Mesothelial cell of epicardium (in vitro differentiated cells): ENCODE measurements at regions not wholly inside any gene's neighbourhood (a gene's known extent, or its start where the extent isn't known, plus 50 kb on each side); places are given as distances from the start of the nearest gene placed in this dataset.

ENCODE experiments used
- DNase-seq, 2 experiments: peaks; one replicate each; pipeline ENCODE4 v3.0.0; 2021; ENCODE audit warnings: low spot score in 2 of 2; ENCODE audit not compliant: unreplicated experiment in 2 of 2
- H3K27ac Mint-ChIP-seq: 2 replicates; pipeline ENCODE4 v1.8.0; 2021; ENCODE audit warnings: mixed read lengths
- H3K27me3 Mint-ChIP-seq: 2 replicates; pipeline ENCODE4 v1.8.0; 2021; ENCODE audit warnings: low read depth, mixed read lengths
- H3K36me3 Mint-ChIP-seq: 2 replicates; pipeline ENCODE4 v1.8.0; 2021; ENCODE audit warnings: mixed read lengths
- H3K4me1 Mint-ChIP-seq: 2 replicates; pipeline ENCODE4 v1.8.0; 2021; ENCODE audit warnings: mixed read lengths
- H3K4me3 Mint-ChIP-seq: 2 replicates; pipeline ENCODE4 v1.8.0; 2021; ENCODE audit warnings: mild to moderate bottlenecking, moderate library complexity, mixed read lengths
- H3K9me3 Mint-ChIP-seq: 2 replicates; pipeline ENCODE4 v1.8.0; 2021; ENCODE audit warnings: mixed read lengths
- TF ChIP-seq, protein P1 (sequence below): fragments of 200-600 bp; sonication (generic); IDR thresholded peaks from one replicate; pipeline ENCODE4 v1.5.0; 2021; ENCODE audit warnings: antibody characterized with exemption; ENCODE audit not compliant: unreplicated experiment

DNA sequence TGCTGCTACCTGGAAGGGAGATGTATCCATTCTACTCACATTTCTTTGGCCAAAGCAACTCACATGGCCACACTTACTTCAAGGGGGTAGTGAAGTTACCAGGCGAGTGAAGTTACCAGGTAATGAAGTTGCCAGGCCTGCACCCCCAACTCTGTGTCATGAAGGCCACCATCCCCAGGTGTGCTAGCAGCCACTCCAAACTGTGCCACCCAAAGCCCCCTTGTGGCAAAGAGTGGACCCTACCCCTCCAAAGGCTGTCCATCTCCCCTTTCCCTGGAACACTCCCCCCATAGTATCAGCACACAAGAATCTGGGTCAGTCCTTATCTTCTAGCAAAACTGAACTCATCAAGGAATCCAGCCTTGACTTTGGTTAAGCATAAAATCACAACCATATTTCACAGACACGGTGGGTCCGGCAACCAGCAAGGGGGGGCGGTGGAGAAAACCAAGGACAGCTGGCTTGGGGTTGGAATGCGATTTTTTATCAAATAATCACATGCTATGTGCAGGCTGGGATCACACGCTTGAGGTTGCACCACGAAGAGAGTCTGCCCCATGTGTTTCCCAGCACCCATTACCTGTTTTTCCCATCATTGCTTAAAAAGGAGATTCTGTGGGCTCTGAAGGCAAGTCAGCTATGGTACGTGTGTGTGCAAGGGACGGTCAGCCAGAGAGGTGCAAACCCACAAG, 60.9 kb downstream of the ZFP36L2 start:
- Mint-ChIP-seq H3K27ac (no peak overlapping the region), H3K27me3 (no peaks in the 10 kb centered on the region), H3K4me1 (peaks cover 28% of the 10 kb centered on the region), H3K9me3 (no peaks in the 10 kb centered on the region), H3K36me3 (no peaks in the 10 kb centered on the region), H3K4me3 (no peak overlapping the region)
- TF ChIP-seq, protein P1, sequence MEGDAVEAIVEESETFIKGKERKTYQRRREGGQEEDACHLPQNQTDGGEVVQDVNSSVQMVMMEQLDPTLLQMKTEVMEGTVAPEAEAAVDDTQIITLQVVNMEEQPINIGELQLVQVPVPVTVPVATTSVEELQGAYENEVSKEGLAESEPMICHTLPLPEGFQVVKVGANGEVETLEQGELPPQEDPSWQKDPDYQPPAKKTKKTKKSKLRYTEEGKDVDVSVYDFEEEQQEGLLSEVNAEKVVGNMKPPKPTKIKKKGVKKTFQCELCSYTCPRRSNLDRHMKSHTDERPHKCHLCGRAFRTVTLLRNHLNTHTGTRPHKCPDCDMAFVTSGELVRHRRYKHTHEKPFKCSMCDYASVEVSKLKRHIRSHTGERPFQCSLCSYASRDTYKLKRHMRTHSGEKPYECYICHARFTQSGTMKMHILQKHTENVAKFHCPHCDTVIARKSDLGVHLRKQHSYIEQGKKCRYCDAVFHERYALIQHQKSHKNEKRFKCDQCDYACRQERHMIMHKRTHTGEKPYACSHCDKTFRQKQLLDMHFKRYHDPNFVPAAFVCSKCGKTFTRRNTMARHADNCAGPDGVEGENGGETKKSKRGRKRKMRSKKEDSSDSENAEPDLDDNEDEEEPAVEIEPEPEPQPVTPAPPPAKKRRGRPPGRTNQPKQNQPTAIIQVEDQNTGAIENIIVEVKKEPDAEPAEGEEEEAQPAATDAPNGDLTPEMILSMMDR, result peak; percentile 28
- no peak for DNase-seq

DNA sequence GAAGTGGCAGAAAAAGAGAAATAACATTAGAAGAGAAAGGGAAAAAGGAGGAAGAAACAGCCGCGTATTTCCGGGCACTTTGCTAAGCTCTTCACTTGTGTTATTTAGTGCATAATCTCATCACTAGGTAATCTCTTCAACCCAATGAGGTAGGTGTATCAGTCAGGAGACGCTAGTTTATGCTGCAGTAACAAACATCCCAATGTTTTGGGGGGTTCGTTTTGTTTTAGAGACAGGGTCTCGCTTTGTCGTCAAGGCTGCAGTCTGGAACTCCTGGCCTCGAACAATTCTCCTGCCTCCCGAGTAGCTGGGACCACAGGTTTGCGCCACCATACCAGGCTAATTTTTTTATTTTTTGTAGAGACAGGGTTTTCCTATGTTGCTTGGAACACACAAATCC, 61.7 kb downstream of the ZFP36L2 start:
- no peaks in the 10 kb centered on the region for H3K9me3 Mint-ChIP-seq
- DNase-seq, result no peak
- H3K27ac Mint-ChIP-seq, result no peak overlapping the region
- peaks cover 25% of the 10 kb centered on the region for H3K4me1 Mint-ChIP-seq
- no peak overlapping the region for H3K4me3 Mint-ChIP-seq
- H3K36me3 Mint-ChIP-seq, result no peaks in the 10 kb centered on the region
- no peaks in the 10 kb centered on the region for H3K27me3 Mint-ChIP-seq
- TF ChIP-seq, protein P1, result no peak

DNA sequence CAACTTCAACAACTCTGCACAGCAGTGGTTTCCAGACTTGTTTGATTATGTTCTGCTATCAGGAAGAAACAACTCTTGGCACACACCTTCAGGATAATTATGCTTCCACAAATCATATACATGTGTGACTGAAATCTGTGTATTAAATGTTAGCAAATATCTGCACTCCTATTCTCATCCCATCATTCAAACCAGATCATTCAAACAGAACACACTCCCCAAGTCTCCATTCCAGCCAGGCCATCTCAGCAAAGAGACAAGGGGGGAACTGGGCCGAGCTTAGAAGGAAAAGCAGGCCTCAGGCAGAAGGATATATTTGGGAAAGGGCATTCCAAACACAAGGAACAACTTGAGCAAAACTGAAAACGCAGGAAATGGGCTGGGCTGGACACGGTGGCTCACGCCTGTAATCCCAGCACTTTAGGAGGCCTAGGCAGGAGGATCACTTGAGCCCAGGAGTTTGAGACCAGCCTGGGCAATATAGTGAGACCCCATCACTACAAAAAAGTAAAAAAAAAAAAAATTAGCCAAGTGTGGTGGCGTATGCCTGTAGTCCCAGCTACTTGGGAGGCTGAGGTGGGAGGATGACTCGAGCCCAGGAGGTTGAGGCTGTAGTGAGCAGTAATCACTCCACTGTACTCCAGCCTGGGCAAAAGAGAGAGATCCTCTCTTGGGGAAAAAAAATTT, 62.7 kb downstream of the ZFP36L2 start:
- TF ChIP-seq, protein P1, result no peak
- H3K27me3 Mint-ChIP-seq, result no peaks in the 10 kb centered on the region
- no peak for DNase-seq
- peaks cover 23% of the 10 kb centered on the region for H3K4me1 Mint-ChIP-seq
- no peak overlapping the region for H3K27ac Mint-ChIP-seq
- H3K4me3 Mint-ChIP-seq, result no peak overlapping the region
- no peaks in the 10 kb centered on the region for H3K36me3 Mint-ChIP-seq
- no peaks in the 10 kb centered on the region for H3K9me3 Mint-ChIP-seq

DNA sequence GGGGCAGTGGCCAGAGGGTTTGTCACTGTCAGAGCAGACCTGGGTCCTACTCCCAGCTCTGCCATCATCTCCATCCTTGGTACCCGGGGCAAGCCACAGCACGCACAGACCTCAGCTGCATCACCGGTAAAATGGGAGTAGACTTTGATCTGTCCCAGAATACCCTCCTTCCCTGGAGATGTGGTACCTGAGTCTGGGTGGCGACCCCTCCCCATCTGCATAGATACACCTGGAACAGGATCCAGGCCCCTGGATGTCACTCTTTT, 64.0 kb downstream of the ZFP36L2 start:
- Mint-ChIP-seq H3K27me3 (no peaks in the 10 kb centered on the region), H3K4me3 (no peak overlapping the region), H3K36me3 (no peaks in the 10 kb centered on the region), H3K27ac (no peak overlapping the region), H3K4me1 (peaks cover 24% of the 10 kb centered on the region), H3K9me3 (no peaks in the 10 kb centered on the region)
- DNase-seq, result no peak
- TF ChIP-seq, protein P1, result no peak

DNA sequence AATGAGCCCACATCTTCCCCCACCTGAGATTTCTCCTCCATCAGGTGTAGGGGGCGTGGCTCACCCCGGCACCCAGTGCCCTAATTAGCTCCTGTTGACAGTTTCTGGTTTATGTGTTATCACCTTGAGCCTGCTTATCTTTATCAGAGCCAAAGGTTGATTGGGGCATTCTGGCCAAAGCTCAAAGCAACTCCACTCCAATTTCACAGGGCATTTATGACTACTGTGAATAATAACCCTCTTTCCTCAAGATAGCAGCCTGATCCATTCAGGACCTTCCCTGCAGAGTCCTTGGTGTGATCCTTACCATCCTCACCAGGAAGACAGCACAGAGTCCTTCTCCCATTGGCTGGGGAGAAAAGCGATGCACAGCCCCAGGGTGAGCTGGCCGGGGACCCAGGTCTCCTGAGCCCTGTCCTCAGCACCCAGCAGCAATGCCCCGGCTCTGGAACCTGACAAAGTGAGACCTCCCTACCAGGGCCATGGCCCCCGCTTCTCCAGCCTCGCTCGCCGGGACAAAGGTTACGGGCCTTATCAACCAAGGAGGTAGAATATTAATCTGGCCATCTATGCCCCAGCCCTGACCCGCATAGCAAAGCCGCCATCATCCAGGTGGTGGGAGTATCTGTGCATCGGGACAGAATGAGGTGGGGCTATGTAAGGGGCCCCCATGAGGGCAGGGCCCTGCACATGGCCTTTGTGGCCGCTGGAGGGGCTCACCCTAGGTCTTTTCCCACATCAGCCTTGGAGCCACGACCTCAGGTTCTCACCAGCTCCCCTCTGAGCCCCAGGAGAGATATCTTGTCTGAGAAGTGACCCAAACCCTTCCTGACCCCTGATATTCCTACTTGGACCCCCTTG, 64.5 kb downstream of the ZFP36L2 start:
- H3K27ac Mint-ChIP-seq, result no peak overlapping the region
- H3K9me3 Mint-ChIP-seq, result no peaks in the 10 kb centered on the region

More for the DNA sequence above, 64.5 kb downstream of the ZFP36L2 start:
- no peaks in the 10 kb centered on the region for H3K36me3 Mint-ChIP-seq
- H3K4me3 Mint-ChIP-seq, result no peak overlapping the region
- TF ChIP-seq, protein P1, result no peak
- H3K4me1 Mint-ChIP-seq, result peaks cover 24% of the 10 kb centered on the region
- no peak for DNase-seq
- H3K27me3 Mint-ChIP-seq, result no peaks in the 10 kb centered on the region
